ENCODE measurements at regions not wholly inside any gene's neighbourhood (a gene's known extent, or its start where the extent isn't known, plus 50 kb on each side); places are given as distances from the start of the nearest gene placed in this dataset.
"Not testable (repeated sequence)": the region's sequence is repeated elsewhere in the genome, so short reads cannot be mapped to it uniquely, and the experiment has no call there.

- no peak for TF ChIP-seq BCL3 (IDR thresholded peaks at IDR 0.05; ENCODE audit: borderline replicate concordance, insufficient read depth, low read depth, low read length, poor library complexity, severe bottlenecking)
- no peak for TF ChIP-seq PKNOX1 (IDR thresholded peaks at IDR 0.05)
- no peak for TF ChIP-seq RBBP5 (conservative IDR thresholded peaks at IDR 0.05)
- TF ChIP-seq STAT3 (IDR thresholded peaks at IDR 0.05; ENCODE audit: low read depth, low read length), result no peak
Observed at GRCh38 chr4:162852642-162853041, 314.0 kb downstream of the NAF1 start (continued).

- intact Hi-C loops (cut with micrococcal nuclease; ENCODE audit: unreplicated experiment); in situ Hi-C loops (cut with MboI); RAD21 ChIA-PET (ENCODE audit: unreplicated experiment); H3K4me3 ChIP-seq; BruUV-seq (replicated peaks); H3K27me3 ChIP-seq (replicated peaks in 1 of 2; ENCODE audit: control insufficient read depth in 2 of 2, insufficient read depth in 2 of 2, low read length in 1 of 2); H4K20me1 ChIP-seq (ENCODE audit: control insufficient read depth, insufficient read depth); DNase-seq (ENCODE audit: low read depth, low spot score); FAIRE-seq; H3K27ac ChIP-seq (ENCODE audit: control insufficient read depth, insufficient read depth); H3K79me2 ChIP-seq (ENCODE audit: control insufficient read depth, insufficient read depth, low read length); SMC1A ChIA-PET (ENCODE audit: uncharacterized antibody, unreplicated experiment); H3K9ac ChIP-seq (ENCODE audit: control insufficient read depth, insufficient read depth, low read length); H2AFZ ChIP-seq (ENCODE audit: control insufficient read depth, low read depth, low read length); H3K9me3 ChIP-seq (replicated peaks; ENCODE audit: control insufficient read depth, insufficient read depth, low read length); H3K4me1 ChIP-seq (ENCODE audit: control insufficient read depth, insufficient read depth, low read length); POLR2A ChIA-PET; H3K36me3 ChIP-seq (ENCODE audit: control insufficient read depth in 2 of 2, insufficient read depth in 2 of 2, low read length in 1 of 2): not testable (repeated sequence)
- CTCF ChIA-PET, result interaction anchor here (0.9 to 1.6 kb wide), 2 partner anchors 338 to 354 kb away, joined by 3 to 5 read pairs; no protein-coding TSS in a partner anchor
- peak; percentile 46 for ATAC-seq
- H3K4me2 ChIP-seq (ENCODE audit: control insufficient read depth, insufficient read depth), result 0 out of 2 replicates have a peak overlapping the region, but pooled peaks have one; percentile 9
- 25% methylated on average over 6 of the region's 6 CpGs for WGBS (ENCODE audit: insufficient coverage, insufficient replicate concordance, low lambda C conversion rate, missing lambda C conversion rate)
Observed at GRCh38 chr4:162851241-162851758, 315.4 kb downstream of the NAF1 start.

Data from GM12878 (cell line).